Common myeloid progenitor, CD34-positive (primary cell): ENCODE measurements at regions not wholly inside any gene's neighbourhood (a gene's known extent, or its start where the extent isn't known, plus 50 kb on each side); places are given as distances from the start of the nearest gene placed in this dataset.

Experiments
- CTCF ChIA-PET: fragments of 350-600 bp; sonication (Branson Sonifier 250); formaldehyde crosslinking; loops from one replicate; lab custom pipeline; 2021; ENCODE audit warnings: antibody characterized with exemption; lab: Charles Lee
- POLR2A ChIA-PET: fragments of 350-600 bp; sonication (Branson Sonifier 250); formaldehyde crosslinking; loops from one replicate; lab custom pipeline; 2021; ENCODE audit warnings: antibody characterized with exemption; lab: Charles Lee
- DNase-seq, 3 donors: peaks; one replicate each; pipeline versions ENCODE4 v3.0.0 to v3.0.0-alpha.2; 2013
- H3K27ac ChIP-seq, 2 experiments: 1 replicate in 1 of 2; 2 replicates in 1 of 2; pipeline ENCODE4 v1.7.0; 2013; ENCODE audit warnings: inconsistent platforms in 2 of 2, low read length in 2 of 2, mild to moderate bottlenecking in 2 of 2, low read depth in 1 of 2, moderate library complexity in 1 of 2; ENCODE audit not compliant: severe bottlenecking in 2 of 2, insufficient read depth in 1 of 2, poor library complexity in 1 of 2
- H3K27me3 ChIP-seq, 5 experiments: replicated peaks in 2 of 5; 1 replicate in 3 of 5; 2 replicates in 2 of 5; pipeline versions ENCODE4 v1.6.1 to v1.7.0; 2013; ENCODE audit warnings: low read length in 4 of 5, mild to moderate bottlenecking in 2 of 5, moderate library complexity in 2 of 5, inconsistent platforms in 1 of 5; ENCODE audit not compliant: insufficient read depth in 5 of 5, control insufficient read depth in 4 of 5
- H3K36me3 ChIP-seq, 4 experiments: 1 replicate in 2 of 4; 2 replicates in 2 of 4; pipeline versions ENCODE4 v1.6.1 to v1.7.0; 2013; ENCODE audit warnings: low read length in 3 of 4, control low read depth in 1 of 4, mild to moderate bottlenecking in 1 of 4; ENCODE audit not compliant: control insufficient read depth in 4 of 4, insufficient read depth in 4 of 4
- H3K4me1 ChIP-seq, 4 experiments: 1 replicate in 3 of 4; 2 replicates in 1 of 4; pipeline versions ENCODE4 v1.6.1 to v1.7.1; 2013; ENCODE audit warnings: low read length in 3 of 4, mild to moderate bottlenecking in 3 of 4, control low read depth in 1 of 4, inconsistent platforms in 1 of 4, moderate library complexity in 1 of 4; ENCODE audit not compliant: control insufficient read depth in 4 of 4, insufficient read depth in 4 of 4; ENCODE audit errors: control extremely low read depth in 1 of 4
- H3K4me3 ChIP-seq, 7 experiments: 1 replicate in 4 of 7; 2 replicates in 3 of 7; pipeline versions ENCODE4 v1.5.1 to v1.7.0; 2013; ENCODE audit warnings: mild to moderate bottlenecking in 7 of 7, low read length in 6 of 7, moderate library complexity in 6 of 7, inconsistent platforms in 2 of 7, low read depth in 2 of 7, control low read depth in 1 of 7; ENCODE audit not compliant: insufficient read depth in 4 of 7, control insufficient read depth in 1 of 7; ENCODE audit errors: extremely low read depth in 1 of 7
- H3K9me3 ChIP-seq, 5 experiments: 1 replicate in 4 of 5; 2 replicates in 1 of 5; pipeline versions ENCODE4 v1.6.1 to v1.7.1; 2013; ENCODE audit warnings: low read length in 4 of 5, mild to moderate bottlenecking in 2 of 5, inconsistent platforms in 1 of 5, low read depth in 1 of 5, moderate library complexity in 1 of 5; ENCODE audit not compliant: control insufficient read depth in 4 of 5, insufficient read depth in 2 of 5; ENCODE audit errors: control extremely low read depth in 1 of 5
- WGBS: methylation state at CpG from one replicate; pipeline ENCODE4 v1.1.5; 2013; ENCODE audit not compliant: insufficient coverage; 5-methylcytosine and 5-hydroxymethylcytosine counted together

GRCh38 chr9:106356924-106357323 lies 506.0 kb upstream of the ZNF462 start:
- no peak for DNase-seq
- Histone ChIP-seq H3K27ac (no peak overlapping the region), H3K4me3 (no peak overlapping the region), H3K9me3 (peaks cover 0 to 2% (median 0%) of the 10 kb centered on the region in 5 experiments), H3K4me1 (no peaks in the 10 kb centered on the region), H3K36me3 (no peaks in the 10 kb centered on the region), H3K27me3 (no peaks in the 10 kb centered on the region)
- POLR2A ChIA-PET: no interaction called here
- CTCF ChIA-PET: no interaction called here

- Histone ChIP-seq H3K27me3 (no peaks in the 10 kb centered on the region), H3K36me3 (no peaks in the 10 kb centered on the region), H3K27ac (no peak overlapping the region), H3K9me3 (peaks cover 0 to 2% (median 0%) of the 10 kb centered on the region in 5 experiments), H3K4me1 (no peaks in the 10 kb centered on the region), H3K4me3 (no peak overlapping the region)
- POLR2A ChIA-PET: no interaction called here
- WGBS: no CpG with 5 or more reads among the region's 1 CpG
- no peak for DNase-seq
- CTCF ChIA-PET: no interaction called here
These were observed 504.6 kb upstream of the ZNF462 start for GRCh38 chr9:106358331-106358730.

GRCh38 chr9:106376689-106377088 lies 486.3 kb upstream of the ZNF462 start:
- ChIA-PET POLR2A (no interaction called here), CTCF (no interaction called here)
- Histone ChIP-seq H3K36me3 (no peaks in the 10 kb centered on the region), H3K27me3 (no peaks in the 10 kb centered on the region), H3K4me3 (no peak overlapping the region), H3K4me1 (no peaks in the 10 kb centered on the region), H3K27ac (no peak overlapping the region), H3K9me3 (peaks cover 0 to 6% (median 0%) of the 10 kb centered on the region in 5 experiments)
- no CpG with 5 or more reads among the region's 2 CpGs for WGBS
- no peak for DNase-seq

GRCh38 chr9:106383072-106383471 lies 479.9 kb upstream of the ZNF462 start:
- DNase-seq: no peak
- Histone ChIP-seq H3K27me3 (no peaks in the 10 kb centered on the region), H3K4me1 (no peaks in the 10 kb centered on the region), H3K36me3 (no peaks in the 10 kb centered on the region), H3K9me3 (no peaks in the 10 kb centered on the region), H3K4me3 (no peak overlapping the region), H3K27ac (no peak overlapping the region)
- 86% methylated on average over 3 of the region's 4 CpGs for WGBS
- ChIA-PET POLR2A (no interaction called here), CTCF (no interaction called here)

- Histone ChIP-seq H3K4me1 (no peaks in the 10 kb centered on the region), H3K36me3 (no peaks in the 10 kb centered on the region), H3K9me3 (no peaks in the 10 kb centered on the region), H3K27ac (no peak overlapping the region), H3K4me3 (no peak overlapping the region), H3K27me3 (no peaks in the 10 kb centered on the region)
- POLR2A ChIA-PET: no interaction called here
- no CpG with 5 or more reads among the region's 2 CpGs for WGBS
- CTCF ChIA-PET: no interaction called here
- no peak for DNase-seq
These were observed 475.0 kb upstream of the ZNF462 start for GRCh38 chr9:106387965-106388364.

GRCh38 chr9:106393226-106393625 lies 469.7 kb upstream of the ZNF462 start:
- Histone ChIP-seq H3K4me1 (no peaks in the 10 kb centered on the region), H3K27ac (no peak overlapping the region), H3K36me3 (no peaks in the 10 kb centered on the region), H3K9me3 (no peaks in the 10 kb centered on the region), H3K4me3 (no peak overlapping the region), H3K27me3 (no peaks in the 10 kb centered on the region)
- no CpG with 5 or more reads among the region's 2 CpGs for whole genome bisulfite sequencing
- CTCF ChIA-PET: interaction anchor here (1.1 kb wide), 1 partner anchor 273 kb away, joined by 3 read pairs; no protein-coding TSS in a partner anchor
- no peak for DNase-seq
- POLR2A ChIA-PET: interaction anchor here (0.7 kb wide), 1 partner anchor 198 kb away, joined by 4 read pairs; no protein-coding TSS in a partner anchor

GRCh38 chr9:106400170-106400569 lies 462.8 kb upstream of the ZNF462 start:
- Histone ChIP-seq H3K4me3 (no peak overlapping the region), H3K27me3 (no peaks in the 10 kb centered on the region), H3K9me3 (no peaks in the 10 kb centered on the region), H3K27ac (no peak overlapping the region), H3K36me3 (no peaks in the 10 kb centered on the region), H3K4me1 (no peaks in the 10 kb centered on the region)
- ChIA-PET POLR2A (no interaction called here), CTCF (no interaction called here)
- no CpG with 5 or more reads among the region's 1 CpG for WGBS
- no peak for DNase-seq
